HepG2 (cell line): ENCODE measurements at regions not wholly inside any gene's neighbourhood (a gene's known extent, or its start where the extent isn't known, plus 50 kb on each side); places are given as distances from the start of the nearest gene placed in this dataset.

Source experiments
- ATAC-seq: fragments of 200-7000 bp; cut with Tn5 transposase; 3 replicates; pipeline ENCODE4 v1.9.1; 2020; ENCODE audit warnings: mild to moderate bottlenecking, moderate library complexity
- BruUV-seq: library from RNA; stranded (reverse); fragments of 400-500 nt; replicated peaks from 2 replicates; lab custom pipeline; 2021; lab: Mats Ljungman, UMichigan
- CTCF ChIA-PET: fragments of 300-600 bp; formaldehyde crosslinking; extraction: SDS; loops from one replicate; lab custom pipeline; 2021; ENCODE audit warnings: low total read pairs, inconsistent platforms, low intra/inter-chr PET ratio; lab: Yijun Ruan, JAX
- POLR2A ChIA-PET: fragments of 350-600 bp; sonication (Branson Sonifier 250); formaldehyde crosslinking; loops from one replicate; lab custom pipeline; 2020; ENCODE audit warnings: antibody characterized with exemption, inconsistent platforms; lab: Yijun Ruan, JAX
- DNase-seq: peaks from one replicate; pipeline ENCODE4 v3.0.0-alpha.2; 2015; ENCODE audit warnings: low spot score
- FAIRE-seq: peaks from 3 replicates; lab custom pipeline; 2011; peaks lifted over from hg19 to GRCh38; lab: Jason Lieb, UNC
- H2AFZ ChIP-seq: one replicate; pipeline ENCODE4 v1.6.1; 2011; ENCODE audit warnings: low read length, inconsistent platforms
- H3K27ac ChIP-seq: fragments of 300-600 bp; 3 replicates; pipeline ENCODE4 v1.8.0; 2011; ENCODE audit warnings: mixed run types, mild to moderate bottlenecking, mixed read lengths, low read length, inconsistent platforms; ENCODE audit not compliant: insufficient read depth; ENCODE audit errors: extremely low read length
- H3K27me3 ChIP-seq, 2 experiments: fragments of 200-600 bp in 1 of 2; 2 replicates in 1 of 2; 3 replicates in 1 of 2; pipeline versions ENCODE4 v1.6.0 to v1.8.0; 2011; ENCODE audit warnings: low read length in 2 of 2, mild to moderate bottlenecking in 2 of 2, moderate library complexity in 2 of 2, inconsistent platforms in 1 of 2; ENCODE audit not compliant: insufficient read depth in 2 of 2, control insufficient read depth in 1 of 2
- H3K36me3 ChIP-seq, 2 experiments: fragments of 200-600 bp in 1 of 2; replicated peaks in 1 of 2; 2 replicates in 1 of 2; 3 replicates in 1 of 2; pipeline versions ENCODE4 v1.5.1 to v1.8.0; 2011; ENCODE audit warnings: low read length in 2 of 2, inconsistent platforms in 1 of 2; ENCODE audit not compliant: insufficient read depth in 2 of 2, control insufficient read depth in 1 of 2
- H3K4me1 ChIP-seq: 2 replicates; pipeline ENCODE4 v1.5.1; 2012; ENCODE audit warnings: low read length, inconsistent platforms; ENCODE audit not compliant: insufficient read depth
- H3K4me2 ChIP-seq: 2 replicates; pipeline ENCODE4 v1.6.0; 2011; ENCODE audit warnings: low read depth, low read length, inconsistent platforms
- H3K4me3 ChIP-seq, 3 experiments: fragments of 200-600 bp in 1 of 3; sonication (generic), shearing (Covaris generic) in 1 of 3; replicated peaks in 1 of 3; 2 replicates each; pipeline ENCODE4 v1.5.1; 2011 to 2016; ENCODE audit warnings: low read length in 3 of 3, inconsistent platforms in 2 of 3, low read depth in 2 of 3, mild to moderate bottlenecking in 2 of 3, control low read depth in 1 of 3, mixed read lengths in 1 of 3; ENCODE audit not compliant: insufficient read depth in 1 of 3
- H3K79me2 ChIP-seq: one replicate; pipeline ENCODE4 v1.6.1; 2011; ENCODE audit warnings: low read length, inconsistent platforms; ENCODE audit not compliant: insufficient read depth
- H3K9ac ChIP-seq: 2 replicates; pipeline ENCODE4 v1.6.0; 2011; ENCODE audit warnings: mild to moderate bottlenecking, low read depth, low read length, inconsistent platforms; ENCODE audit not compliant: insufficient read depth
- H3K9me3 ChIP-seq: 2 replicates; pipeline ENCODE4 v1.5.1; 2012; ENCODE audit warnings: mild to moderate bottlenecking, low read length
- H4K20me1 ChIP-seq: 2 replicates; pipeline ENCODE4 v1.6.0; 2011; ENCODE audit warnings: inconsistent platforms, mild to moderate bottlenecking, low read length, moderate library complexity; ENCODE audit not compliant: insufficient read depth
- CREBL2 ChIP-seq: sonication (generic); formaldehyde crosslinking; IDR thresholded peaks from 2 replicates; pipeline ENCODE4 v1.8.1; 2023; ENCODE audit warnings: missing genetic modification reagents, mild to moderate bottlenecking, borderline replicate concordance
- FLYWCH1 ChIP-seq: sonication (generic); formaldehyde crosslinking; IDR thresholded peaks from 2 replicates; pipeline ENCODE4 v1.8.1; 2023; ENCODE audit warnings: mild to moderate bottlenecking, missing genetic modification reagents
- IRF1 ChIP-seq: sonication (generic); formaldehyde crosslinking; IDR thresholded peaks from 2 replicates; pipeline ENCODE4 v1.4.0; 2020; ENCODE audit warnings: low read depth, mild to moderate bottlenecking, missing genetic modification reagents
- IRF9 ChIP-seq: sonication (generic); formaldehyde crosslinking; IDR thresholded peaks from 2 replicates; pipeline ENCODE4 v1.8.0; 2022; ENCODE audit warnings: missing genetic modification reagents, mild to moderate bottlenecking, borderline replicate concordance
- MBNL3 ChIP-seq: fragments of 250-450 bp; sonication (Bioruptor Pico); conservative IDR thresholded peaks from 2 replicates; pipeline ENCODE4 v1.8.0; 2022; ENCODE audit warnings: mild to moderate bottlenecking, inconsistent platforms
- PRDM15 ChIP-seq: sonication (generic); formaldehyde crosslinking; IDR thresholded peaks from 2 replicates; pipeline ENCODE4 v1.4.0; 2020; ENCODE audit warnings: missing genetic modification reagents
- TBL1XR1 ChIP-seq: fragments of 150-350 bp; IDR thresholded peaks from 2 replicates; pipeline ENCODE4 v1.6.1; 2014; ENCODE audit warnings: borderline replicate concordance, low read length; ENCODE audit not compliant: partially characterized antibody
- TEAD2 ChIP-seq: sonication (generic); formaldehyde crosslinking; IDR thresholded peaks from 2 replicates; pipeline ENCODE4 v1.9.0; 2021; ENCODE audit warnings: missing genetic modification reagents
- YEATS2 ChIP-seq: sonication (generic); formaldehyde crosslinking; IDR thresholded peaks from 2 replicates; pipeline ENCODE4 v1.4.0; 2020; ENCODE audit warnings: missing genetic modification reagents, borderline replicate concordance
- ZNF343 ChIP-seq: sonication (generic); formaldehyde crosslinking; IDR thresholded peaks from 2 replicates; pipeline ENCODE4 v1.4.0; 2020; ENCODE audit warnings: mild to moderate bottlenecking, missing genetic modification reagents
- ZNF747 ChIP-seq: sonication (generic); formaldehyde crosslinking; IDR thresholded peaks from 2 replicates; pipeline ENCODE4 v1.8.1; 2023; ENCODE audit warnings: missing genetic modification reagents, mild to moderate bottlenecking, borderline replicate concordance
- in situ Hi-C: cut with HindIII; loops from 2 replicates; pipeline ENCODE4 v1.10.0; 2017; ENCODE audit warnings: low pct_unique_long_range_greater_than_20kb; ENCODE audit not compliant: extremely low pct_ligation_motif_present
- intact Hi-C: fragments of 100-400 bp; cut with micrococcal nuclease; formaldehyde crosslinking; loops from one replicate; pipeline ENCODE4 v1.10.0; 2022; ENCODE audit not compliant: unreplicated experiment

- H3K27ac ChIP-seq: no peak overlapping the region
- H3K9me3 ChIP-seq: no peaks in the 10 kb centered on the region
- H3K79me2 ChIP-seq: no peaks in the 10 kb centered on the region
- ChIA-PET CTCF (no interaction called here), POLR2A (no interaction called here)
- H2AFZ ChIP-seq: no peak overlapping the region
- no peaks in the 10 kb centered on the region for H3K4me1 ChIP-seq
- H4K20me1 ChIP-seq: no peaks in the 10 kb centered on the region
- H3K4me2 ChIP-seq: no peak overlapping the region
- H3K9ac ChIP-seq: no peak overlapping the region
- FAIRE-seq: no peak
- no peak overlapping the region for H3K4me3 ChIP-seq
- H3K36me3 ChIP-seq: no peaks in the 10 kb centered on the region
- intact Hi-C loops (no loop called here), in situ Hi-C loops (no loop called here)
- no peak for ATAC-seq
- TF ChIP-seq ZNF747 (CRISPR knock-in tag) (no peak), IRF9 (CRISPR knock-in tag) (no peak), ZNF343 (CRISPR knock-in tag) (no peak), CREBL2 (no peak), TBL1XR1 (no peak), TEAD2 (CRISPR knock-in tag) (no peak), MBNL3 (CRISPR knock-in tag) (no peak), IRF1 (CRISPR knock-in tag) (no peak), PRDM15 (CRISPR knock-in tag) (no peak), FLYWCH1 (no peak), YEATS2 (CRISPR knock-in tag) (no peak)
- no peaks in the 10 kb centered on the region for H3K27me3 ChIP-seq
- no TSS peak for BruUV-seq
- no peak for DNase-seq
These were observed 102.3 kb upstream of the MAP3K7 start for GRCh38 chr6:90689172-90689571.
